Middle frontal gyrus (tissue), 1 donor: ENCODE measurements at regions not wholly inside any gene's neighbourhood (a gene's known extent, or its start where the extent isn't known, plus 50 kb on each side); places are given as distances from the start of the nearest gene placed in this dataset.

Source experiments
- DNase-seq: peaks from one replicate; pipeline ENCODE4 v3.0.0-alpha.2; 2015; ENCODE audit warnings: low spot score; ENCODE audit errors: extremely low spot score

DNA sequence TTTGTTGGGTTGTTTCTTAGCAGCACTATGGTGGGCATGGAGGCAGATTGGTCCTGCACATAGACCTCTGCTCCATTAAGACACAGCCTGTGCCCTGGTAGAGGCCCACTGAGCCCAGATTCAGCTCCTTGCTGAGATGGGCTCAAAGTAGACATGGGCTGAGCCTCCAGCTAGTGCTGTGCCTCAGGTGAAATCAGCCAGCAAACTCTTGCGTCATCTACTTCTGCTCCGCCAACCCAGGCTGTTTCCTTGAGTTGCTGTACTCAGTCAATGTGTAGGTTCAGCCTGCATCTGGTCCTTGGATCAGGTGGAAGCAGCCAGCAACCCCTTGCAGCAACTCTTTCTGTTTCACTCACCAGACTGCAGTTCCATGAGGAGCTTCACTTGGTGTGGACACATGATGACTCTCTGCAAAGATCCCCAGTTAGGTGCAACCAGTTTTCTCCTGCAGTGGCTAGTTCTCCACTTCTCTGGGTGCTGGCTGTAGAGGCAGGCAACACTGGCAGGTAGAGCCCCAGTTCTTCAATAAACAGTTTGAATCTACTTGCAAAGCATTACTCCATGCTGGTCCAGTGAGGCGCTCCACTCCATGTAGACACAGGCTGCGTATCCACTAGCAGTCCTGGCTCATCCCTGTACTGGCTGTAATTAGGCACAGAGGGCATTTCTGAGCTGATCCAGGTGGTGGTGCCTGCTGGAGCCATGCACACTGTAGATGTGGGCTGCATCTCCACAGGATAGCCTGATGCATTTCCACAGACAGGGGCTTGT lies 199.0 kb upstream of the MAMLD1 start:
- DNase-seq: no peak

DNA sequence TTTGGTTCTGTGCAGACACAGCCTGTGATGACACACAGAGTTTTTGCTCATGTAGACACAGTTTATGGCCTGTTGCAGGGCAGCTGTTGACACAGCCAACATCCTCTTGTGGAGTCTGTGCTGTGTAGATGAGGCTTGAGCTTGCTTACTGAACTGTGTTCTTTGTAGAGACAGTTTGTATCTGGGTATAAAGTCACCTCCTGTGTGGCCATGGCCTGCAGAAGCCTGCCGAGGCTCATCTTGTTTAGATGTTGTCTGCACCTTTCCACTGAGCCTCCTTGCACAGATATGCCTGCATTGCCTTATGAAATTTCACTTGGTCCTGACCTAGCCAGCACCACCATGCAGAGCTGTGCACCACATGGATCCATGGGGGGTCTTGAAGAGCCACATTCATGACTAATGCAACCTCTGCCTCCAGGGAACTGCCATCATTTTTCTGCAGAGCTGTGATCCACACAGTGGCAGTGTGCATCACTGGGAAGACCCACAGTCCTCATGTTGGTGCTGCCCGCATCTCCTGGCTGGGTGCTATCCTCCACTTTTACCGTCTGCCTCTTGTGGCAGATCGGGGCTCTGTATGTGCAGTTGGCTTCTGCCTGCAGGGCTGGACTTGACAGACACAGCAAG lies 198.0 kb upstream of the MAMLD1 start:
- DNase-seq: no peak

DNA sequence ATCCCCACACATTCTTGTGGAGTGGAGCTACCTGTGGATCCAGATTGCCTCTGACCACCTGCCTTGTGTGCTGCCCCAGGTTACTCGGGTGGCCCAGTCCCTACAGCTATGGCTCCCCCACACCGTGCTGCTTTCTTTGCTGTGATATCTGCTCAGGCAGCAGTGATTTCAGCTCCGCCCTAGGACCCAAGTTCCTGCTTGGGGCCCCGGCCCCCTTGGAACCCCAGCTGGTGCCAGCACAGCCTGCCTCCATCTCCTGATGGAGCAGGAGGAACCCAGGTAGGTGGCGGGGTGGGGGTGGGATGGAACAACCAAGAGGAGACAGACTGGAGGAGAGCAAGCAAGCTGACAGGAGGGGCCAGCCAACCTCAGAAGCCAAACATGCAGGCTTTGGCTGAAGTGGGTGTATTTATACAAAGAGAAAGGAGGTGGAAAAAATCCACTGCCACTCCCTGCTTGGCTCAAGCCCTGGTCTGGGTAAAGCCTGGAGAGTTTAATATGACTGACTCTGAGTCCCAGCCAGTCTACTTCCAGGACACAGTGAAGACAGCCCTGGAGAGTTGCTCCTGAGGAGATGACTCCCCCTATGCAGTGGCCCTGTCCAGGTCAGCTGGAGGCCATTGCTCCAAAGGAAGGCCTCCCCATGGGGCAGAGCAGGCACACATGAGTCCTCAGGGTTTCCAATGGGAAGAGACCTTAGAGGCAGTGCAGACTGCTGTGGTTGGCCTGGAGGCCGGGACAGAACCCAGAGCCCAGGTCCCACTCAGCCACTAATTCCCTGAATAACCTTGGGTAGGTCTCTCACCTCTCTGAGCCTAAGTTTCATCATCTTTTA lies 197.1 kb upstream of the MAMLD1 start:
- DNase-seq: no peak

DNA sequence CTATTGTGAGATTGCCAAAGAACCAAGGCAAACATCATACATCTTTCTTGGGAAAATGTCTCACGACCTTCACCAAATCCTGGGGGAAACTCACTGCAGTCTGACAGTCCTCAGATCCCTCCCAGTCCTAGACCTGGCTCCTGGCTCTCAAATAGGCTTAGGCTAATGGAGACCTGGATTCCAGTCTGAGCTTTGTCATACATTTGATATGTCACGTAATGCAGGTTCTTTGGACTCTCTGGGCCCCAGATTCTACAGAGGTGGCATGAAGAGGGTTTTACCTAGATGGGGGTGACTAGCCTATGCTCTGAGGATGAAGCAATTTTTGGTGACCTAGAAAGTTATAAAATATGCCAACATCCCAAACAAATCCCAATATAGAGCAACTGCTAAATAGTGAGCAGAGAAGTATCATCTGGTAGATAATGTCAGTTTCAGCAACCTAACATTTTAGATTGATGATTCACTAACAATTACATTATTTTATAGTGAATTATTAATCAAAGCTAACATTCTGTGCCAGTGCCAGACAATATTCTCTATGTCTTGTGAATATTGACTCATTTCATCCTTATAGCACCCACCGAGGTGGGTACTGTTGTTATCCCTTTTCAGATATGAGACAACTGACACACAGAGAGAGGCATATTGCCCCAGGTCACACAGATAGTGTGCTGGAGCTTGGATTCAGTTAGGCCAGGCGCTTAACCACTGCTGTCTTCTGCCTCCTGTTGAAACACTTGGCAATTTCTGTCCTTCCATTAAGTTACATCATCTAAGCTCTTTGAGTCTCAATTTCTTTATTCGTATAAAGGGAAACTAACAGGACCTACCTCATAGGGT lies 195.4 kb upstream of the MAMLD1 start:
- DNase-seq: no peak

DNA sequence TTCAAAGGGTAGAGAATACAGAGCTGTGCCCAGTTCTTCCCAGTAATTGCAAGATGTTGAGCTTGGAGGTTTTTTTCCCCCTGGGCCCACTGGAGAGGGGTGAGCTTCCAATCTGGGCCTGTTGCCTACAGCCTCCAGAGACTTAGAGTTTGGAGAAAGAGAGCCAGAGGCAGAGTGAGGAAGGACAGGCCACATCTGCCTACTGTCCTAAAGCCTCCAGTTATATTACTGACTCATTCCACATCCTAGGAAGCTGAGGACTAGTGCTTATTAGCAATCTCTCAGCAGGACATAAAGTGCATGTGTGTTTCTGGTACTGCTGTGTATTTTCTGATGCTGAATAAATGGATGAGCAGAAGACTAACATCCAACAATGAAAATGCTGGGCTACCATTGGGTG lies 181.0 kb upstream of the MAMLD1 start:
- no peak for DNase-seq

DNA sequence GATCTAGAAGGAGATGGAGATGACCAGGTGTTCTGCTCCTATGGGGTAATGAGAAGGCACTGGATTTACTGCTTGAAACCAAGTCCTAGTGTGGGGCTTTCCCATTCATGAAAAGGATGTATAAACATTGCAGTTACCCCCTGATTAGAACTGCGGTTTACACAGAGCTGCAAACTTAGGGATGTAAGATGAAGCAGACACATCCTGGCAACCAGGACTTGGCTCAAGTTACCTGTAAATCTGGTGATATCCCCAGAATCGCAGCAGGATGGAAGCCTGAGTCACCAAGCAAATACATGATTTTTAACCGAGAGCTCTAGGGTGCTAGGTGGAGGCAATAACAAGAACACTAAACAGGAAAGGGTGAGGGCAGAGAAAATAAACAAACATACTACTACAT lies 178.6 kb upstream of the MAMLD1 start:
- no peak for DNase-seq

DNA sequence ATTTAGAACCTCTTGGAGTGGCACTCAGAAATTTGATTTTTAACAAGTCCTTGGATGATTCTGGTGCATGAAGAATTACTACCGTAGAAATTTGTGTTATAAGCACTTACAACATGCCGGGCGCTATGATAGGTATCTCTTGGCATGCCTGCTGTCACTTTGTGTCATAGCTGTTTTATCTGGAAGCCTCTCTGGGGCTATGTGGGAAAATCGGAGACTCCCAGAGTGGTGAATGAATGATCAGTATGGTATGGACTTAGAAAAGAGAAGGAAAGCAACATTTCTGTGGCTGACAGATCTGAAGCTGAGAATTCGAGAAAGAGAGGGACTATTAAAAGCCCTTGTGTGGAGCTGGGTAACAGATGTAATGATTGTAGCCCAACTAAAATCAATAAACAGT lies 177.4 kb upstream of the MAMLD1 start:
- DNase-seq: no peak

DNA sequence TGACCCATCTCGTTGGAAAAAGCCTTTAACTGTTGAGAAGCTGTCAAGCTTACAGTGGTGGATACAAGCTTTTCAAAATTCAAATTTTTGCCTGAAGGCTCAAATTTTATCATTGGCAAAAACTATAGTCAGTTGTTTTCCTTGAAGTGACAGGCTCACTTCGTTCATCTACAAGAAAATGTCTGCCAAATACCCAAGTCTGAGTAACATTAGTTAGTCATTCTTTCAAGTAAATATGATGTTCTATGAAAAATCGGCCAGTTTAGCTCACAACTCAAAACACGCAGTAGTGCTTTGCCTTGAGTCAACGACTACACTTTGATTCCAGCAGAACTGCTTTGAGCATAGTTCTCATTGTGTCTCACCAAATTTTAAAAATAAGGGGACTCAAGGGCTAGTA lies 170.3 kb upstream of the MAMLD1 start:
- DNase-seq: no peak

DNA sequence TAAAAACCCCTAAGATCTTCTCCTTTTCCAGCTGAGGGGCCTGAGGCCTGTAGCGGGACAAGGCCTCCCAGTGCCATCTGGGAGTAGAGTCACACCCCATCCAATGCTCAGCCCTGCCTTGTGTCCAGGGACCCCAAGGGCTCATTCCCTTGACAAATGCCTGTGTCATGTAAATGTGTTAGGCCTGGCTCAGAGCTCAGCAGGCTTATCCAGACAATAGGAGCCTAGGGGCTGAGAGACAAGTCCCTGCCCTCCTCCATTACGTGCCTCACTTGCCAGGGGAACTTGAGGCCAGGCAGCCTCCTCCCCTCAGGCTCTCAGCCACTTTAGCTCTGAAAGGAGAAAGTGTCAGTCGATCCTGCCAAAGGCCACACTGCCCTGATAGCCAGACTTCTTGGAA lies 166.8 kb upstream of the MAMLD1 start:
- no peak for DNase-seq

DNA sequence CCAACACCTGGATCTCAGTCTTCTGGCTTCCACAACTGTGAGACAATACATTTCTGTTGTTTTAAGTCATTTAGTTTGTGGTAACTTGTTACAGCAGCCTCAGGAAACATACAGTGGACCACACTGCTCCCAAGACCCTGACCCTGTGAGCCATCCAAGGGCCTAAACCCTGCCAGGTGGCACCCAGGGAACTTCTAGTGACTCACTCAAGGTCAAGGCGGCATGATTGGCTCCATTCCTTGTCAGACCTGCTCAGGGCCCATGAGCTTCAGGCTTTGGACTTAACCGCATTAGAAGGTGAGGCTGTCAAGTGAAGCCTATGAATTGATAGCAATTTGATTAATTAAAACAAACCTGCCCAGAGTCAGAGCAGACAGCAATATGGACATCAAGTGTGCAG lies 165.7 kb upstream of the MAMLD1 start:
- no peak for DNase-seq

DNA sequence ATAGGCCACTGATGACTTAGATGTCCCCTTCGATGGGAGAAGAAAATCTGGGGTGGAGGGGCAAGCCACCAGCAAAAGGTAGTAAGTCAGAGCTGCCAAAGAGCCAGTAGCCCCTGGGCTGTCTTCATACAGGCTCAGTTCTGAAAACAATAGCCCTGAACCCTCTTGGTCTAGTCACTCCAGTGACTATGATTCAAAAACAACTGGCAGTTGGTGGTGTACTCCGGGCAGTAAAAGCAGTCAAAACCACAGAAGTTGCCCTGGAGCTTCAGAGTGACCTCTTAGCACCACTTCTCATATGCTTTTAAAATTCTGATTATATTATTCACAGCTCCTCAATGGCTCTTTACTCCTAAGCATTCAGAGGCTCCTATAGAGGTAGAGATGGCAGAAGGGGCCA lies 164.3 kb upstream of the MAMLD1 start:
- no peak for DNase-seq

DNA sequence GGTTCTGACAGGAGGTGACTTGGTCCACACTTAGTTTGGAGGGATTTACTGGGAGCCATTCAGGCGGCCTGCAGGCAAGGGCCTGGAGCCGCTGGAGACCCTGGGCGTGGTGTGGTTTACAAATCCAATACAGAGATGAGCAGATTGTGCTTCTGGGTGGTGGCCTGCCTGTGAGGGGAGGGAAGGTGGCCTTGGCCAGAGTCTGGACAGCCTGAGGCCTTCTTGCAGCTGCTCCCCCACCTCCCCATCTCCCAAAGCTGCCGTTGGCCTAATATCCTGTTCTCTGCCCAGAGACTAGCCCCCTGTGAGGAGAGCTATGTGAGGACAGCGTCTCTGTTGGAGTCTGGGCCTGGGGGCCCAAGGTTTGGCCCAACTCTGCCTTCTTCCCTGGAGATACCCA lies 163.9 kb upstream of the MAMLD1 start:
- DNase-seq: no peak

DNA sequence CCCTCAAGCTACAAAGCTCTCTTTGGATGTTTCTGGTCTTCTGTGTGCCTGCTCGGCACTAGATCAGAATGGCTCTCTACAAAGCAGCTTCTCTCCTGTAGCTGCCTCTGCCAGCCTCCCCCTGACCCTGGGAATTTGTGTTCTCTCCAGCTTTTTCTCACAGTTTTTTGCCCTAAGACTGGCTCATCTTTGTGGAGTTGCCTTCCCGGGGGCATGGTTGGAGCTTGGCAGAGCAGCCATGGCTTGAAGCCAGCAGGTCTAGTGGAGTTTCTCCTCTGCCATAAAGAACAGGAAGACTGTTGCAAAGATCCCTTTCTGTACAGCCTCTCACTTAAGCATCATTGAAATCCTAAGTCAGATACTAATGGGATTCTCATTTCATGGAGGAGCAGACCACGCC lies 163.3 kb upstream of the MAMLD1 start:
- DNase-seq: no peak

DNA sequence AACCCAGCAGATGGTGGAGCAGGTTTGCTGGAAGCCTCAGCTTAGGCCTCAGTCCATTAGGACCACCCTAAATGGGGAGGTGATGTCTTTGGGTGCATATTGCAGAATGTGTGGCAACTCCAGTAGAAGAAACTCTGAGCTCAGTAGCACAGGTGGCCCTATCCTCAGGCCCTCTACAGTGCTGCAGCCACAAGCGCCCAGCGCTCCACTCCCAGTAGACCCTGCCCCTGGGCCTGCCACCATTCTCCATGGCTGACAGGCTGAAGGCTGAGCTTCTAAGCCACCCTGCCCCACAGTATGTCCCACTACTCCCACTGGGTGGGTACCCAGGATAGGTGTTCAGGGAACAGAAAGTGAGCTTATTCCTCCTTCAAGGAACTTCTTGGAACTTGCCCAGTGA lies 162.8 kb upstream of the MAMLD1 start:
- no peak for DNase-seq

DNA sequence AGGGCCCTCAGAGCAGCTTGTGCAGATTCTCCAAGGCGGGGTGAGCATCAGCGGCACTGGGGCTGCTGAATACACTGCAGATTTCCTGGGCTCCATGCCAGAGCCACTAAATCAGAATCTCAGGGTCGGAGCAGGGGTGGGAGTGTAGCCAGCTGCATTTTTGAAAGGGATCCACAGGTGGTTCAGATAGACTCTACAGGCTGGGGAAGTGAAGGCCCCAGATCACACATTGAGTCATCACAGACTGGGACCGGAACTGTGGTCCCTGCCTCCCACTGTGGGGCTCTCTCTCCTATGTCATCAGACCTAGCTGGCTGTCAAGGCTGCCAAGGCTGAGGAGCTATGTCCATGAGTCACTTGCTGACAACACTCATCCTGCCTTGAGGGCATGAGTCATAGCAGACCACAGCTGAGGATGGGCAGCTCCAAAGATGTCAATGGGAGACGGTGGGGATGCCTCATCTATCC lies 162.3 kb upstream of the MAMLD1 start:
- DNase-seq: no peak

DNA sequence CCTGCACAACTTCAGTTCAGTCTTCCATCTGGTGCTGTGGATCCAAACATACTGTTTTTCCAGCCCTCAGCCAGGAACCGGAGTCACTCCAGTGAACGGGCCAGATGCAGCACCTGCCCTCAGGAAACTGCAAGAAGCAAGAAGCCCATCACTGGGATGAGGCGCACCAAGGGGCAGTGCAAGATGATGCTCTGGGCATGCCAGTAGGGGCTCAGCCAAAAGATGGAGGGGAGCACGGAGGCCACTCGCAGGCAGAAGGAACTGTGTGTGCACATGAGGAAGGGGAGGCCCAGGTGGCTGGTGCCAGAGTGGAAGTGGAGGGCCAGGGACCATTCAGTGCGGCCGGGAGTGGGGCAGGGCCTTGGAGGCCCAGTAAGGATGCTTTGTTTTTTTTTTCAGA lies 161.7 kb upstream of the MAMLD1 start:
- DNase-seq: no peak

DNA sequence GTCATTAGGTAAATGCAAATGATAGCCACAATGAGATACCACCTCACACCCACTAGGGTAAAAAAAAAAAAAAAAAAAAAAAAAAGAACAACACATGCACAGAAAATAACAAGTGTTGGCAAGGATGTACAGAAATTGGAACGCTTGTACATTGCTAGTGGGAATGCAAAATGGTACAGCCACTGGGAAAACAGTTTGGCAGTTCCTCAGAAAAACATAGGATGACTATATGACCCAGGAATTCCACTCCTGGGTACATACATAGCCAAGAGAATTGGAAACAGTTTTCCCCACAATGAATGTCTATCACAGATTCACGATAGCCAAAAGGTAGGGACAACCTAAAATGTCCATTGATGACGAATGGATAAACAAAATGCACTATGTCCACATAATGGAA lies 161.3 kb upstream of the MAMLD1 start:
- DNase-seq: no peak

DNA sequence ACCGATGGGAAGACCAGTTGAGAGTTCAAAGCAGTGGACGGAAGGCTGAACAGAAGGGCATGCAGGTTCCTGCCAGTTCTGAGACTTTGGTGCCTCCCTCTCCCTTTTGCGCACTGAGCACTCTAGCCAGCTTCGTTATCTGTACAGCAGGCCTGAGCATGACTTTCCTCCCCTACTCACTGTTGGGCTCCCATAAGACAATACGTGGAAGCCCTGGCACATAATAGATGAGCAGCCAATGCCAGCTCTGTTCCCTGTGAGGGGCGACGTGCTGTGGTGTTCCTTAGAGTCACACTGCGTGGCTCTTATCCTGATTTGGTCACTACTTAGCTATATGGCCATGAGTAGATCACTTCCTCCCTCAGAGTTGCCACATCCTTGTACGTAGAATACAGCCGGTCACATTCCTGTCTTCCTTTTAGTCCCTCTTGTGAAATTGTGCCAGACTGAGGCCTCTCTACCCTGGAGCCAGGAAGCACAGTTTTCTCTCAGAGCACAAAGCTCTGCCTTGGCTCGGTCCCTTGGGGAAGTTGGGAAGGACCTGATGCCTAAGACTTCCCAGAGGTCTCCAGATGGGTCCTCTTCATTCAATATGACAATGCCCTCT lies 160.4 kb upstream of the MAMLD1 start:
- no peak for DNase-seq

DNA sequence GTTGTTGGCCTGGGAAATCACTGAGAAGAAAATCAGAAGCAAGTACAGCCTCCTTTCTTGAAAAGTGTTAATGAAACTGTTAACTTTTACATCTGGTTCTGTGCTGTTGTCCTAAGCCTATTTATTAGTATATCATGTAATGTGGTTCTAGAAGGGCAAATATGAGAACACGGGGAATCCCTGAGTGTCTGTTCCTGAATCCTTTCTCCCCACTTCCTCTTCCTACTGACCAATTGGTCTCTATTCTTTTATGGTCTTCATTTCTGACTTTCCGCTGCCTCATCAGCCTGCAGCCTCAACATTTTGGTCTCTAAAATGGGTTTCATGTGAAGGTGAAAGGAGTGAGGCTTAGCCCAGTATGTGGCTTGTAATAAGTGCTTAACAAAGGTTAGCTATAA lies 159.9 kb upstream of the MAMLD1 start:
- no peak for DNase-seq

DNA sequence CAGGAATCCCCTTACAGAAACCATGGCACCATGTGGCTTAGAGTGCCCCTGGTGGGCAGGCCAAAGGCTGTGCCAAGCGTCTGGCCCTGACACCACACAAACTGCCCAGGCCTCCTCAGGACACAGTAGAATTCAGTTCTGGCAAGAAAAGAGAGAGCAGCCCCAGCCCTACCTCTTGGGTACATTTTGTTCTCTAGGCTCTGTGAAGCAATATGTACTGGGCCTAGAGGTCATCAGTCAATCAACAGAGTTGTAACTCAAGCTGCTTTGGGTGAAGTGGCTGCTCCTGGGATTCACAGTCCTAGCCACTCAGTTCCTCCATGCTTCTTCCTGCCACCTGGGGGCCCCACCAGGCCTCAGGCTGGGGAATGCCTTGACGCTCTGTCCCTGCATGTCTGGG lies 158.1 kb upstream of the MAMLD1 start:
- no peak for DNase-seq

DNA sequence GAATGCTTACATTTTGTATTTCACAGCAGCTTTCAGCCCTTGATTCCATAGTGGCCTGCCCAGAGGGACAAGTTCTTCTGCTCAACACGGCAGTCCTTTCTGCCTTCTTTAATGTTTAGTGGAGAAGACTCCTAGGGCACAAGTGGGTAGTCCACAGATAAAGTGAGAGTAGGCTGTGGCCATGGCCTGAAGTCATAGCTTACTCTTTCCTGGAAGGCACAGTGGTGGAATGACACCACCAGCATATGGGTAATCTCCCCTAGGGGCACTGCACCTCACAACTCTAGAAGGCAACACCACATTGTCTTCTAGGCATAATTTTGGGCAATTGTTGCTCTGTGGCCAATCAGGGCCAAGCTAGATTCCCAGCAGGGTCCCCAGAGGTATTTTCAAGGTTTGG lies 155.4 kb upstream of the MAMLD1 start:
- no peak for DNase-seq
